GM12878 (cell line): ENCODE measurements at regions not wholly inside any gene's neighbourhood (a gene's known extent, or its start where the extent isn't known, plus 50 kb on each side); places are given as distances from the start of the nearest gene placed in this dataset.

Source experiments
- CHD1 ChIP-seq: IDR thresholded peaks from 2 replicates; pipeline ENCODE4 v1.6.1; 2012; ENCODE audit warnings: low read depth, low read length, improper control_type of control experiment
- CTCF ChIP-seq, 3 experiments: IDR thresholded peaks in 2 of 3; conservative IDR thresholded peaks in 1 of 3; 2 replicates each; pipeline ENCODE4 v1.5.1; 2011; ENCODE audit warnings: low read depth in 3 of 3, low read length in 3 of 3, mild to moderate bottlenecking in 3 of 3, control low read depth in 2 of 3, moderate library complexity in 2 of 3, inconsistent platforms in 1 of 3, mixed read lengths in 1 of 3; ENCODE audit not compliant: control insufficient read depth in 2 of 3, insufficient read depth in 1 of 3; ENCODE audit errors: extremely low read depth in 1 of 3
- EP300 ChIP-seq, 2 experiments: fragments of 150-350 bp in 1 of 2; IDR thresholded peaks; 2 replicates each; pipeline ENCODE4 v1.6.1; 2011 to 2012; ENCODE audit warnings: low read depth in 2 of 2, low read length in 2 of 2, borderline replicate concordance in 1 of 2, improper control_type of control experiment in 1 of 2, inconsistent platforms in 1 of 2; ENCODE audit not compliant: control insufficient read depth in 1 of 2
- EZH2 ChIP-seq: IDR thresholded peaks from 2 replicates; pipeline ENCODE4 v1.6.1; 2012; ENCODE audit warnings: low read depth, mild to moderate bottlenecking, control low read depth, inconsistent platforms, low read length, borderline replicate concordance; ENCODE audit not compliant: control insufficient read depth
- HDAC2 ChIP-seq: fragments of 200-600 bp; sonication (generic); IDR thresholded peaks from 2 replicates; pipeline ENCODE4 v1.6.1; 2017
- IRF3 ChIP-seq: fragments of 450-650 bp; IDR thresholded peaks from 2 replicates; pipeline ENCODE4 v1.6.1; 2014; ENCODE audit warnings: mild to moderate bottlenecking
- KLF5 ChIP-seq: fragments of 450-650 bp; IDR thresholded peaks from 2 replicates; pipeline ENCODE4 v1.6.1; 2014; ENCODE audit warnings: mild to moderate bottlenecking; ENCODE audit not compliant: partially characterized antibody
- MTA3 ChIP-seq: IDR thresholded peaks from 2 replicates; pipeline ENCODE4 v1.6.1; 2012; ENCODE audit warnings: low read length, inconsistent platforms, borderline replicate concordance
- RFX5 ChIP-seq: IDR thresholded peaks from 2 replicates; pipeline ENCODE4 v1.6.1; 2011; ENCODE audit warnings: low read depth, low read length, improper control_type of control experiment

- TF ChIP-seq CTCF (IDR thresholded peaks at IDR 0.05 in 2 of 3, conservative IDR thresholded peaks at IDR 0.05 in 1 of 3; ENCODE audit: control insufficient read depth in 2 of 3, extremely low read depth in 1 of 3, insufficient read depth in 1 of 3, low read depth in 3 of 3, low read length in 3 of 3) (no peak), CHD1 (no peak), MTA3 (no peak), KLF5 (no peak), EZH2 (no peak), IRF3 (no peak), EP300 (IDR thresholded peaks at IDR 0.05; ENCODE audit: borderline replicate concordance in 1 of 2, control insufficient read depth in 1 of 2, low read depth in 2 of 2, low read length in 2 of 2) (no peak), HDAC2 (no peak), RFX5 (no peak)
Observed at GRCh38 chr10:78982726-78983125, 86.0 kb upstream of the ZMIZ1 start.
